ENCODE measurements at regions not wholly inside any gene's neighbourhood (a gene's known extent, or its start where the extent isn't known, plus 50 kb on each side); places are given as distances from the start of the nearest gene placed in this dataset.

GRCh38 chr5:56432321-56432720 is 199.2 kb upstream of the ANKRD55 start:
- TF ChIP-seq MEF2D (tag; conservative IDR thresholded peaks at IDR 0.05; ENCODE audit: low read depth), result no peak
- TF ChIP-seq POLR2A (conservative IDR thresholded peaks at IDR 0.05), result no peak
- TF ChIP-seq TAF1 (IDR thresholded peaks at IDR 0.05; ENCODE audit: control insufficient read depth, extremely low read depth, insufficient read depth, low read length, severe bottlenecking), result no peak
- no peak for TF ChIP-seq PHB2 (IDR thresholded peaks at IDR 0.05; ENCODE audit: low read depth)
- no peak for TF ChIP-seq ZNF512 (tag; IDR thresholded peaks at IDR 0.05)
- no peak for TF ChIP-seq RAD51 (IDR thresholded peaks at IDR 0.05; ENCODE audit: borderline replicate concordance, low read depth)
- TF ChIP-seq JUN (IDR thresholded peaks at IDR 0.05; ENCODE audit: borderline replicate concordance, low read depth, low read length), result no peak
- no peak for TF ChIP-seq JUN (CRISPR knock-in tag; IDR thresholded peaks at IDR 0.05; ENCODE audit: borderline replicate concordance)
- TF ChIP-seq CTCF (IDR thresholded peaks at IDR 0.05 in 2 of 3, conservative IDR thresholded peaks at IDR 0.05 in 1 of 3; ENCODE audit: insufficient read depth in 2 of 3, low read depth in 1 of 3, low read length in 3 of 3), result no peak
- TF ChIP-seq BDP1 (IDR thresholded peaks at IDR 0.05; ENCODE audit: insufficient read depth, insufficient read length), result no peak
- TF ChIP-seq ZNF445 (CRISPR knock-in tag; IDR thresholded peaks at IDR 0.05; ENCODE audit: low read depth), result no peak
- TF ChIP-seq POLR2AphosphoS5 (IDR thresholded peaks at IDR 0.05; ENCODE audit: control insufficient read depth, insufficient read depth, low read depth, low read length), result no peak
- no peak for TF ChIP-seq RNF2 (IDR thresholded peaks at IDR 0.05)
- TF ChIP-seq KDM5B (IDR thresholded peaks at IDR 0.05; ENCODE audit: insufficient replicate concordance, low read depth, low read length), result no peak

Measured in K562 (cell line).